ENCODE measurements at regions not wholly inside any gene's neighbourhood (a gene's known extent, or its start where the extent isn't known, plus 50 kb on each side); places are given as distances from the start of the nearest gene placed in this dataset.
A peak's percentile ranks its signal among the peaks of the same experiment; 100 is the strongest.

GRCh38 chr7:131242123-131242650 is 85.5 kb upstream of the MKLN1 start:
- no peak for DNase-seq

- DNase-seq: no peak
These were observed 83.3 kb upstream of the MKLN1 start for GRCh38 chr7:131244259-131244852.

- DNase-seq: no peak
These were observed 78.7 kb upstream of the MKLN1 start for GRCh38 chr7:131249003-131249402.

GRCh38 chr7:131249483-131249882 is 78.2 kb upstream of the MKLN1 start:
- DNase-seq: no peak

GRCh38 chr7:131250331-131250730 is 77.3 kb upstream of the MKLN1 start:
- DNase-seq: no peak

- no peak for DNase-seq
These were observed 76.3 kb upstream of the MKLN1 start for GRCh38 chr7:131251371-131251770.

GRCh38 chr7:131252976-131253375 is 74.7 kb upstream of the MKLN1 start:
- no peak for DNase-seq

- DNase-seq: no peak
These were observed 73.5 kb upstream of the MKLN1 start for GRCh38 chr7:131254211-131254610.

GRCh38 chr7:131255242-131255641 is 72.4 kb upstream of the MKLN1 start:
- peak; percentile 6 for DNase-seq

- DNase-seq: no peak
These were observed 66.1 kb upstream of the MKLN1 start for GRCh38 chr7:131261476-131261994.

- no peak for DNase-seq
These were observed 62.4 kb upstream of the MKLN1 start for GRCh38 chr7:131265227-131265626.

GRCh38 chr7:131267631-131268030 is 60.0 kb upstream of the MKLN1 start:
- DNase-seq: no peak

- no peak for DNase-seq
These were observed 58.8 kb upstream of the MKLN1 start for GRCh38 chr7:131268906-131269305.

GRCh38 chr7:131272086-131272485 is 55.6 kb upstream of the MKLN1 start:
- no peak for DNase-seq

- no peak for DNase-seq
These were observed 52.7 kb upstream of the MKLN1 start for GRCh38 chr7:131274986-131275385.

GRCh38 chr7:131276190-131276589 is 51.5 kb upstream of the MKLN1 start:
- DNase-seq: no peak

- no peak for DNase-seq
These were observed 50.9 kb upstream of the MKLN1 start for GRCh38 chr7:131276748-131277147.
